B cell (primary cell): ENCODE measurements at regions not wholly inside any gene's neighbourhood (a gene's known extent, or its start where the extent isn't known, plus 50 kb on each side); places are given as distances from the start of the nearest gene placed in this dataset.

ENCODE experiments used
- ATAC-seq: fragments of 200-7000 bp; cut with Tn5 transposase; one replicate; pipeline ENCODE4 v1.10.0; 2021; ENCODE audit warnings: low read depth, mild to moderate bottlenecking, moderate number of reproducible peaks, moderate library complexity
- CTCF ChIA-PET: fragments of 350-600 bp; sonication (Branson Sonifier 250); formaldehyde crosslinking; loops from one replicate; lab custom pipeline; 2021; ENCODE audit warnings: antibody characterized with exemption, inconsistent platforms; lab: Charles Lee
- POLR2A ChIA-PET: fragments of 350-600 bp; sonication (Branson Sonifier 250); formaldehyde crosslinking; loops from one replicate; lab custom pipeline; 2021; ENCODE audit warnings: antibody characterized with exemption; lab: Charles Lee
- DNase-seq: peaks from one replicate; pipeline ENCODE4 v3.0.0; 2013
- H2AFZ ChIP-seq: 2 replicates; pipeline ENCODE4 v1.6.1; 2012; ENCODE audit warnings: mild to moderate bottlenecking, low read depth, low read length; ENCODE audit not compliant: insufficient read depth, poor library complexity, severe bottlenecking
- H3K27ac ChIP-seq, 2 donors: 1 replicate in 1 of 2; 2 replicates in 1 of 2; pipeline ENCODE4 v1.5.1; 2012 to 2013; ENCODE audit warnings: low read length in 2 of 2, mild to moderate bottlenecking in 2 of 2, moderate library complexity in 1 of 2
- H3K27me3 ChIP-seq, 4 experiments: fragments of 200-600 bp in 1 of 4; sonication (generic) in 1 of 4; replicated peaks in 1 of 4; 1 replicate in 2 of 4; 2 replicates in 2 of 4; pipeline versions ENCODE4 v1.6.1 to v1.7.0; 2013 to 2016; ENCODE audit warnings: low read length in 3 of 4, mild to moderate bottlenecking in 2 of 4, mixed read lengths in 1 of 4, moderate library complexity in 1 of 4; ENCODE audit not compliant: insufficient read depth in 4 of 4, control insufficient read depth in 3 of 4; ENCODE audit errors: control extremely low read depth in 1 of 4
- H3K36me3 ChIP-seq, 2 experiments: replicated peaks in 1 of 2; 1 replicate in 1 of 2; 2 replicates in 1 of 2; pipeline versions ENCODE4 v1.6.1 to v1.7.1; 2013; ENCODE audit warnings: low read length in 1 of 2; ENCODE audit not compliant: insufficient read depth in 2 of 2, control insufficient read depth in 1 of 2; ENCODE audit errors: control extremely low read depth in 1 of 2, extremely low read depth in 1 of 2
- H3K4me1 ChIP-seq, 2 donors: fragments of 200-600 bp in 1 of 2; sonication (generic) in 1 of 2; 1 replicate in 1 of 2; 2 replicates in 1 of 2; pipeline versions ENCODE4 v1.5.1 to v1.6.1; 2013 to 2017; ENCODE audit warnings: low read length in 2 of 2; ENCODE audit not compliant: control insufficient read depth in 2 of 2, insufficient read depth in 2 of 2
- H3K4me2 ChIP-seq: replicated peaks from 2 replicates; pipeline ENCODE3; 2012; ENCODE audit warnings: mild to moderate bottlenecking, low read depth, low read length; ENCODE audit not compliant: poor library complexity, severe bottlenecking
- H3K4me3 ChIP-seq, 5 experiments: fragments of 200-600 bp in 1 of 5; sonication (generic) in 1 of 5; 1 replicate in 3 of 5; 2 replicates in 2 of 5; pipeline versions ENCODE4 v1.5.1 to v1.7.0; 2011 to 2016; ENCODE audit warnings: low read length in 4 of 5, mild to moderate bottlenecking in 4 of 5, low read depth in 2 of 5, control low read depth in 1 of 5, moderate library complexity in 1 of 5; ENCODE audit not compliant: insufficient read depth in 1 of 5; ENCODE audit errors: control extremely low read depth in 1 of 5, extremely low read depth in 1 of 5
- H3K79me2 ChIP-seq: fragments of 200-600 bp; sonication (generic); one replicate; pipeline ENCODE4 v1.6.0; 2016; ENCODE audit warnings: low read length; ENCODE audit not compliant: control insufficient read depth, insufficient read depth
- H3K9ac ChIP-seq: fragments of 200-600 bp; sonication (generic); 2 replicates; pipeline ENCODE4 v1.6.1; 2017; ENCODE audit warnings: mild to moderate bottlenecking, low read length, moderate library complexity
- H3K9me3 ChIP-seq, 3 donors: one replicate each; pipeline versions ENCODE4 v1.6.1 to v1.7.1; 2013; ENCODE audit warnings: low read length in 2 of 3; ENCODE audit not compliant: control insufficient read depth in 2 of 3, insufficient read depth in 1 of 3; ENCODE audit errors: control extremely low read depth in 1 of 3
- H4K20me1 ChIP-seq: 2 replicates; pipeline ENCODE4 v1.6.0; 2012; ENCODE audit warnings: mild to moderate bottlenecking, low read length; ENCODE audit not compliant: insufficient read depth, control insufficient read depth, poor library complexity, severe bottlenecking
- H3K27ac Mint-ChIP-seq: one replicate; pipeline ENCODE4 v1.8.0; 2021; ENCODE audit warnings: mixed read lengths
- H3K27me3 Mint-ChIP-seq: one replicate; pipeline ENCODE4 v1.8.0; 2021; ENCODE audit warnings: mixed read lengths
- H3K4me1 Mint-ChIP-seq: one replicate; pipeline ENCODE4 v1.8.0; 2021; ENCODE audit warnings: mixed read lengths
- H3K4me3 Mint-ChIP-seq: one replicate; pipeline ENCODE4 v1.8.0; 2021; ENCODE audit warnings: mixed read lengths
- H3K9me3 Mint-ChIP-seq: one replicate; pipeline ENCODE4 v1.8.0; 2022; ENCODE audit warnings: mixed read lengths; ENCODE audit not compliant: insufficient read depth
- EZH2 ChIP-seq: IDR thresholded peaks from 2 replicates; pipeline ENCODE4 v1.6.1; 2012; ENCODE audit warnings: borderline replicate concordance, low read depth, mild to moderate bottlenecking, moderate library complexity, low read length; ENCODE audit not compliant: insufficient read depth, poor library complexity, severe bottlenecking
- WGBS: methylation state at CpG from one replicate; pipeline ENCODE4 v1.1.5; 2013; ENCODE audit warnings: missing lambda C conversion rate; ENCODE audit not compliant: insufficient coverage; 5-methylcytosine and 5-hydroxymethylcytosine counted together
- intact Hi-C: fragments of 100-400 bp; cut with micrococcal nuclease; formaldehyde crosslinking; loops from one replicate; pipeline ENCODE4 v1.10.0; 2022
- TF ChIP-seq, protein P1 (sequence below): fragments of 200-600 bp; IDR thresholded peaks from one replicate; pipeline ENCODE4 v1.8.0; 2022; ENCODE audit warnings: antibody characterized with exemption, mild to moderate bottlenecking

- ChIA-PET CTCF (no interaction called here), POLR2A (no interaction called here)
- Mint-ChIP-seq H3K9me3 (peaks cover 7% of the 10 kb centered on the region), H3K4me3 (no peak overlapping the region), H3K27ac (no peak overlapping the region), H3K4me1 (no peaks in the 10 kb centered on the region), H3K27me3 (peaks cover 9% of the 10 kb centered on the region)
- 40% methylated on average over 2 of the region's 10 CpGs for WGBS
- no peak overlapping the region for H3K27ac ChIP-seq
- H3K4me3 ChIP-seq = no peak overlapping the region
- H2AFZ ChIP-seq = no peak overlapping the region
- no peaks in the 10 kb centered on the region for H3K27me3 ChIP-seq
- no peak overlapping the region for H3K4me2 ChIP-seq
- DNase-seq = no peak
- no peaks in the 10 kb centered on the region for H3K79me2 ChIP-seq
- intact Hi-C loops = no loop called here
- peaks cover 0 to 18% (median 12%) of the 10 kb centered on the region in 3 donors for H3K9me3 ChIP-seq
- TF ChIP-seq, protein P1, sequence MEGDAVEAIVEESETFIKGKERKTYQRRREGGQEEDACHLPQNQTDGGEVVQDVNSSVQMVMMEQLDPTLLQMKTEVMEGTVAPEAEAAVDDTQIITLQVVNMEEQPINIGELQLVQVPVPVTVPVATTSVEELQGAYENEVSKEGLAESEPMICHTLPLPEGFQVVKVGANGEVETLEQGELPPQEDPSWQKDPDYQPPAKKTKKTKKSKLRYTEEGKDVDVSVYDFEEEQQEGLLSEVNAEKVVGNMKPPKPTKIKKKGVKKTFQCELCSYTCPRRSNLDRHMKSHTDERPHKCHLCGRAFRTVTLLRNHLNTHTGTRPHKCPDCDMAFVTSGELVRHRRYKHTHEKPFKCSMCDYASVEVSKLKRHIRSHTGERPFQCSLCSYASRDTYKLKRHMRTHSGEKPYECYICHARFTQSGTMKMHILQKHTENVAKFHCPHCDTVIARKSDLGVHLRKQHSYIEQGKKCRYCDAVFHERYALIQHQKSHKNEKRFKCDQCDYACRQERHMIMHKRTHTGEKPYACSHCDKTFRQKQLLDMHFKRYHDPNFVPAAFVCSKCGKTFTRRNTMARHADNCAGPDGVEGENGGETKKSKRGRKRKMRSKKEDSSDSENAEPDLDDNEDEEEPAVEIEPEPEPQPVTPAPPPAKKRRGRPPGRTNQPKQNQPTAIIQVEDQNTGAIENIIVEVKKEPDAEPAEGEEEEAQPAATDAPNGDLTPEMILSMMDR = no peak
- TF ChIP-seq EZH2 = no peak
- no peak for ATAC-seq
- H3K4me1 ChIP-seq = no peaks in the 10 kb centered on the region
- H4K20me1 ChIP-seq = no peaks in the 10 kb centered on the region
- no peak overlapping the region for H3K9ac ChIP-seq
- H3K36me3 ChIP-seq = no peaks in the 10 kb centered on the region
These were observed 150.7 kb upstream of the LHX5 start for GRCh38 chr12:113622410-113622809.

DNA sequence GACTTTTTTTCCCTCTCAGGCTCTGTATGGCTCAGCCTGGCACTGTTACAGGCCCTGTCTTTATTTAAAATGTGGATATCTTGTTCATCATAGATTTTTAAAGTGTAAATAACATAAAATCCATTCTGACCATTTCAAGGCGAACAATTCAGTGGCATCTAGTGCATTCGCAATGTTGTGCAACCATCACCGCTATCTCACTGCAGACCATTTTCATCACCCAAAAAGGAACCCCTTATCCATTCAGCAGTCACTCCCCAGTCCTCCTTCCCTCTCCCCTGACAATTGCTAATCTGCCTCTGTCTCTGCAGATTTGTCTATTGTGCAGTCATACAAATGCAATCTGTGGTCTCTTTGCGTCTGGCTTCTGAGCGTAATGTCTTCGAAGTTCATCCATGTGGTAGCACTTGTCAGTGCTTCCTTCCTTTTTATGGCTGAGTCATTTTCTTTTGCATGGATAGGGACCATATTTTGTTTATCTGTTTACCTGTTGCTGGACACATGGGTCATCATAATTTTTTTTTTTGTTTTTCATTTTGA lies 148.8 kb upstream of the LHX5 start:
- Histone ChIP-seq H3K27ac (no peak overlapping the region), H3K4me2 (no peak overlapping the region), H3K4me3 (no peak overlapping the region), H3K79me2 (no peaks in the 10 kb centered on the region), H3K4me1 (no peaks in the 10 kb centered on the region), H4K20me1 (no peaks in the 10 kb centered on the region), H2AFZ (no peak overlapping the region), H3K9me3 (peaks cover 0 to 14% (median 1%) of the 10 kb centered on the region in 3 donors), H3K9ac (no peak overlapping the region), H3K36me3 (no peaks in the 10 kb centered on the region), H3K27me3 (peaks cover 0 to 5% (median 0%) of the 10 kb centered on the region in 4 experiments)
- Mint-ChIP-seq H3K27ac (no peak overlapping the region), H3K4me1 (no peaks in the 10 kb centered on the region), H3K27me3 (peaks cover 9% of the 10 kb centered on the region), H3K4me3 (no peak overlapping the region), H3K9me3 (peaks cover 4% of the 10 kb centered on the region)
- no peak for ATAC-seq
- intact Hi-C loops = no loop called here
- ChIA-PET POLR2A (no interaction called here), CTCF (no interaction called here)
- TF ChIP-seq, protein P1 = no peak
- TF ChIP-seq EZH2 = no peak
- no peak for DNase-seq
- WGBS = 72% methylated on average over 6 of the region's 6 CpGs
